ENCODE measurements at regions not wholly inside any gene's neighbourhood (a gene's known extent, or its start where the extent isn't known, plus 50 kb on each side); places are given as distances from the start of the nearest gene placed in this dataset.
"Not testable (repeated sequence)": the region's sequence is repeated elsewhere in the genome, so short reads cannot be mapped to it uniquely, and the experiment has no call there.

GRCh38 chr22:49699476-49699875, 128.2 kb downstream of the BRD1 start:
- Histone ChIP-seq H3K4me2 (ENCODE audit: low read depth, low read length) (no peak overlapping the region), H3K36me3 (replicated peaks; ENCODE audit: insufficient read depth, low read length) (no peaks in the 10 kb centered on the region), H3K79me2 (ENCODE audit: low read length) (no peaks in the 10 kb centered on the region), H3K27me3 (replicated peaks; ENCODE audit: insufficient read depth, low read length) (peaks cover 69% of the 10 kb centered on the region), H4K20me1 (ENCODE audit: insufficient read depth, low read length) (no peaks in the 10 kb centered on the region), H3K9ac (ENCODE audit: low read length) (no peak overlapping the region), H3K4me1 (ENCODE audit: low read length) (no peaks in the 10 kb centered on the region), H2AFZ (ENCODE audit: low read length) (no peak overlapping the region), H3K9me3 (replicated peaks; ENCODE audit: insufficient read depth, low read length) (no peaks in the 10 kb centered on the region), H3K9me2 (replicated peaks; ENCODE audit: insufficient read depth, low read length) (no peaks in the 10 kb centered on the region), H3K27ac (ENCODE audit: low read length) (no peak overlapping the region), H3K4me3 (ENCODE audit: low read length) (no peak overlapping the region), H3F3A (ENCODE audit: insufficient read depth, low read length) (no peaks in the 10 kb centered on the region)
- DNase-seq: no peak
- TF ChIP-seq CTCF (IDR thresholded peaks at IDR 0.05; ENCODE audit: low read length) (no peak), EZH2phosphoT487 (IDR thresholded peaks at IDR 0.05; ENCODE audit: low read length) (no peak), EZH2 (optimal IDR thresholded peaks at IDR 0.05; ENCODE audit: low read depth, low read length) (no peak)

DNA sequence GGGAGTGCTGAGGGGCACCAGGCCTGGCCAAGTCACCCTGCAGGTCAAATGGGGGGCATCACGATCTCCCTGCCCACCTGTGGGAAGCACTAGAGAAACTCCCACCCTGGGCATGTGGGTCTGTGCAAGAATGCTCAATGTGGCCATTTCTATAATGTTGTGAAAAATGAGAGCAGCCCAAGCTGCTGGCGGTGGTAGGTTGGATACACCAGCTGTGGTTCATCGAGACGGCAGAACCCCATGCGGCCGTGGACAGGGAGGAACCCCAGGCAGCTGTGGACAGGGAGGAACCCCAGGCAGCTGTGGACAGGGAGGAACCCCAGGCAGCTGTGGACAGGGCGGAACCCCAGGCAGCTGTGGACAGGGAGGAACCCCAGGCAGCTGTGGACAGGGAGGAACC, 129.1 kb downstream of the BRD1 start:
- H3K9me3 ChIP-seq (replicated peaks; ENCODE audit: insufficient read depth, low read length); H3F3A ChIP-seq (ENCODE audit: insufficient read depth, low read length); DNase-seq; H4K20me1 ChIP-seq (ENCODE audit: insufficient read depth, low read length); H3K9ac ChIP-seq (ENCODE audit: low read length); H3K79me2 ChIP-seq (ENCODE audit: low read length); H2AFZ ChIP-seq (ENCODE audit: low read length); H3K9me2 ChIP-seq (replicated peaks; ENCODE audit: insufficient read depth, low read length); H3K4me2 ChIP-seq (ENCODE audit: low read depth, low read length); H3K4me3 ChIP-seq (ENCODE audit: low read length); H3K27ac ChIP-seq (ENCODE audit: low read length); H3K36me3 ChIP-seq (replicated peaks; ENCODE audit: insufficient read depth, low read length); H3K4me1 ChIP-seq (ENCODE audit: low read length): not testable (repeated sequence)
- H3K27me3 ChIP-seq (replicated peaks; ENCODE audit: insufficient read depth, low read length): peaks cover 68% of the 10 kb centered on the region

DNA sequence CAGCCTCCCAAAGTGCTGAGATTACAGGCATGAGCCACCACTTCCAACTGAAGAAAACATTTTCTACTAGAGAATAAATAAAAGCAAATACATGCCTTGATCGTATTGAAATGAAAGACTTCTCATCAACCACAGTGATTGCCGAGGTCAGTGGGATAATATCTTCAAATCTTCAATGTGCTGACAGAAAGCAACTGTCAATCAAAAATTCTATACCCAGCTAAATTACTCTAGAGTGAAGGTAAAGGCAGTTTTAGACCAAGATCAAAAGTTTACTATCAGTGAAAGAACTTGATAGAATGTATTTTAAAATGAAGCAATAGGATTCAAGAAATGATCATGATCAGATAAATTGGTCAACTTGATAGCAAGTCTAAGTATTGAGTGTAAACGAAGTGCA, 130.6 kb downstream of the BRD1 start:
- H3K4me2 ChIP-seq (ENCODE audit: low read depth, low read length): no peak overlapping the region
- no peak overlapping the region for H2AFZ ChIP-seq (ENCODE audit: low read length)
- H3K9me2 ChIP-seq (replicated peaks; ENCODE audit: insufficient read depth, low read length): no peaks in the 10 kb centered on the region
- H3F3A ChIP-seq (ENCODE audit: insufficient read depth, low read length): no peaks in the 10 kb centered on the region
- no peak for DNase-seq
- no peaks in the 10 kb centered on the region for H3K9me3 ChIP-seq (replicated peaks; ENCODE audit: insufficient read depth, low read length)
- no peaks in the 10 kb centered on the region for H3K79me2 ChIP-seq (ENCODE audit: low read length)
- H3K4me3 ChIP-seq (ENCODE audit: low read length): no peak overlapping the region
- H3K9ac ChIP-seq (ENCODE audit: low read length): no peak overlapping the region
- H3K27me3 ChIP-seq (replicated peaks; ENCODE audit: insufficient read depth, low read length): peaks cover 63% of the 10 kb centered on the region
- H3K27ac ChIP-seq (ENCODE audit: low read length): no peak overlapping the region
- H3K36me3 ChIP-seq (replicated peaks; ENCODE audit: insufficient read depth, low read length): no peaks in the 10 kb centered on the region
- no peaks in the 10 kb centered on the region for H3K4me1 ChIP-seq (ENCODE audit: low read length)
- H4K20me1 ChIP-seq (ENCODE audit: insufficient read depth, low read length): no peaks in the 10 kb centered on the region
- TF ChIP-seq CTCF (IDR thresholded peaks at IDR 0.05; ENCODE audit: low read length) (no peak), EZH2 (optimal IDR thresholded peaks at IDR 0.05; ENCODE audit: low read depth, low read length) (no peak), EZH2phosphoT487 (IDR thresholded peaks at IDR 0.05; ENCODE audit: low read length) (no peak)

DNA sequence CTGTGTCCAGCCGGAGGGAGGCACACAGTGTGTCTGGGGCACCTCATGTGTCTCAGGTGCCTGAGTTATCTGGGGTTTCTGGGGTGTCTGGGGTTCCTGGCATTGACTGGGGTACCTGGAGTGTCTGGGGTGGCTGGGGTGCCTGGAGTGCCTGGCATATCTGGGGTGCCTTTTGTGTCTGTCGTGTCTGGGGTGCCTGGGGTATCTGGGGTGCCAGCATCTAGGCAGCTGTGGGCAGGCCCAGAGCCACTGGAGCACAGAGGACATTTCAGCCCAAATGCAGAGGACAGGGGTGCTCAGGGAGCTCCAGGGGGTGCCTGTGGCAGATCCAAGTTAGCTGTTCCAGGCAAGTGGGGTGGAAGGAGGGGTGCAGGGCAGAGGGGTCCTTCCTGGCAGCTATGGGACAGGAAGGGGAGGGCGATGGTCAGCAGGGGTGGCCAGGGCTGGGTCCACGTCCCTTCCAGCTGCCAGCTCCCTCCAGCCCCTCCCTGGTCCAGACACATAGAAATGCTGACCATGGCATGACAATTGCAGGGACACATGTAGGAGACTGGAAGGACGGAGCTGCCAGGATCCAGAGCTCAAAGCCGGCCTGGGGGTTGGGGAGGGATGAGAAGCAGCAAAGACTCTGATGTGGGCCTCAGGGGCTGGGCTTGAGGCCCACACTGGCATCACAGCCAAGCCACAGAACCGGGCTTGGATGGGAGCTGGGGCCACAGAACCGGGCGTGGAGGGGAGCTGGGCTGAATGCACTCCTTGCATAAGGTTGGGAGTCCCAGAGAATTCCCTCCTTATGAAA, 133.0 kb downstream of the BRD1 start:
- no peak overlapping the region for H3K27ac ChIP-seq (ENCODE audit: low read length)
- no peak overlapping the region for H3K9ac ChIP-seq (ENCODE audit: low read length)
- H3K4me3 ChIP-seq (ENCODE audit: low read length): no peak overlapping the region
- H4K20me1 ChIP-seq (ENCODE audit: insufficient read depth, low read length): no peaks in the 10 kb centered on the region
- H3K9me3 ChIP-seq (replicated peaks; ENCODE audit: insufficient read depth, low read length): no peaks in the 10 kb centered on the region
- no peak overlapping the region for H3K4me2 ChIP-seq (ENCODE audit: low read depth, low read length)
- peaks cover 65% of the 10 kb centered on the region for H3K27me3 ChIP-seq (replicated peaks; ENCODE audit: insufficient read depth, low read length)
- H3K79me2 ChIP-seq (ENCODE audit: low read length): no peaks in the 10 kb centered on the region
- no peaks in the 10 kb centered on the region for H3K4me1 ChIP-seq (ENCODE audit: low read length)
- H3K9me2 ChIP-seq (replicated peaks; ENCODE audit: insufficient read depth, low read length): no peaks in the 10 kb centered on the region
- no peaks in the 10 kb centered on the region for H3F3A ChIP-seq (ENCODE audit: insufficient read depth, low read length)
- no peaks in the 10 kb centered on the region for H3K36me3 ChIP-seq (replicated peaks; ENCODE audit: insufficient read depth, low read length)
- DNase-seq: no peak
- H2AFZ ChIP-seq (ENCODE audit: low read length): no peak overlapping the region
- TF ChIP-seq CTCF (IDR thresholded peaks at IDR 0.05; ENCODE audit: low read length): no peak
- TF ChIP-seq EZH2 (optimal IDR thresholded peaks at IDR 0.05; ENCODE audit: low read depth, low read length): no peak

All from MM.1S (cell line).